Keratinocyte (primary cell): ENCODE measurements at regions not wholly inside any gene's neighbourhood (a gene's known extent, or its start where the extent isn't known, plus 50 kb on each side); places are given as distances from the start of the nearest gene placed in this dataset.

Experiments
- DNase-seq: peaks from one replicate; pipeline ENCODE4 v3.0.0-alpha.2; 2011; ENCODE audit warnings: low read depth, missing footprints, low spot score
- FAIRE-seq: peaks from 2 replicates; lab custom pipeline; 2011; peaks lifted over from hg19 to GRCh38; lab: Jason Lieb, UNC
- H2AFZ ChIP-seq: 2 replicates; pipeline ENCODE4 v1.6.0; 2012; ENCODE audit warnings: low read length, control low read depth, inconsistent platforms; ENCODE audit not compliant: control insufficient read depth
- H3K27ac ChIP-seq: 2 replicates; pipeline ENCODE4 v1.5.1; 2011; ENCODE audit warnings: low read length; ENCODE audit not compliant: control insufficient read depth, insufficient read depth
- H3K27me3 ChIP-seq: 3 replicates; pipeline ENCODE4 v1.6.0; 2011; ENCODE audit warnings: low read length; ENCODE audit not compliant: control insufficient read depth, insufficient read depth; ENCODE audit errors: extremely low read depth
- H3K36me3 ChIP-seq, 2 experiments: 2 replicates in 1 of 2; 3 replicates in 1 of 2; pipeline ENCODE4 v1.5.1; 2011; ENCODE audit warnings: low read length in 2 of 2, mild to moderate bottlenecking in 1 of 2; ENCODE audit not compliant: control insufficient read depth in 2 of 2, insufficient read depth in 2 of 2; ENCODE audit errors: extremely low read depth in 1 of 2
- H3K4me1 ChIP-seq: 3 replicates; pipeline ENCODE4 v1.5.1; 2011; ENCODE audit warnings: low read length; ENCODE audit not compliant: control insufficient read depth, insufficient read depth; ENCODE audit errors: extremely low read depth
- H3K4me2 ChIP-seq: 3 replicates; pipeline ENCODE4 v1.6.0; 2011; ENCODE audit warnings: low read depth, low read length; ENCODE audit not compliant: control insufficient read depth, insufficient read depth; ENCODE audit errors: extremely low read depth
- H3K4me3 ChIP-seq, 3 experiments: fragments of 200-600 bp in 1 of 3; sonication (generic) in 1 of 3; 2 replicates in 2 of 3; 3 replicates in 1 of 3; pipeline ENCODE4 v1.5.1; 2011 to 2016; ENCODE audit warnings: low read length in 3 of 3, mild to moderate bottlenecking in 3 of 3, control low read depth in 2 of 3, inconsistent platforms in 1 of 3, low read depth in 1 of 3, mixed read lengths in 1 of 3, mixed run types in 1 of 3, moderate library complexity in 1 of 3; ENCODE audit not compliant: control insufficient read depth in 2 of 3, insufficient read depth in 2 of 3; ENCODE audit errors: extremely low read depth in 1 of 3
- H3K79me2 ChIP-seq: 2 replicates; pipeline ENCODE4 v1.6.0; 2012; ENCODE audit warnings: low read length; ENCODE audit not compliant: control insufficient read depth, insufficient read depth
- H3K9ac ChIP-seq: 3 replicates; pipeline ENCODE4 v1.6.0; 2011; ENCODE audit warnings: low read length; ENCODE audit not compliant: control insufficient read depth, insufficient read depth; ENCODE audit errors: extremely low read depth
- H3K9me1 ChIP-seq: 3 replicates; pipeline ENCODE4 v1.6.0; 2011; ENCODE audit warnings: low read length; ENCODE audit not compliant: control insufficient read depth, insufficient read depth; ENCODE audit errors: extremely low read depth
- H3K9me3 ChIP-seq: 2 replicates; pipeline ENCODE4 v1.5.1; 2012; ENCODE audit warnings: low read depth, low read length; ENCODE audit not compliant: control insufficient read depth
- H4K20me1 ChIP-seq: 3 replicates; pipeline ENCODE4 v1.6.0; 2011; ENCODE audit warnings: low read length; ENCODE audit not compliant: control insufficient read depth, insufficient read depth; ENCODE audit errors: extremely low read depth
- EZH2 ChIP-seq: IDR thresholded peaks from one replicate; pipeline ENCODE4 v1.6.1; 2012; ENCODE audit warnings: inconsistent platforms, mild to moderate bottlenecking, low read length, moderate library complexity
- dilution Hi-C: fragments of 300-500 bp; cut with MboI; formaldehyde crosslinking; loops from one replicate; pipeline ENCODE4 v1.7.0; 2020; ENCODE audit warnings: low sequenced_read_pairs; ENCODE audit not compliant: extremely low pct_ligation_motif_present
- TF ChIP-seq, protein P1 (sequence below), 3 experiments: IDR thresholded peaks in 1 of 3; conservative IDR thresholded peaks in 1 of 3; optimal IDR thresholded peaks in 1 of 3; 2 replicates in 2 of 3; 3 replicates in 1 of 3; pipeline versions ENCODE3 to v1.5.1; 2011; ENCODE audit warnings: low read length in 3 of 3, mild to moderate bottlenecking in 3 of 3, moderate library complexity in 2 of 3, control low read depth in 1 of 3, inconsistent platforms in 1 of 3; ENCODE audit not compliant: insufficient read depth in 2 of 3; ENCODE audit errors: extremely low read depth in 1 of 3

DNA sequence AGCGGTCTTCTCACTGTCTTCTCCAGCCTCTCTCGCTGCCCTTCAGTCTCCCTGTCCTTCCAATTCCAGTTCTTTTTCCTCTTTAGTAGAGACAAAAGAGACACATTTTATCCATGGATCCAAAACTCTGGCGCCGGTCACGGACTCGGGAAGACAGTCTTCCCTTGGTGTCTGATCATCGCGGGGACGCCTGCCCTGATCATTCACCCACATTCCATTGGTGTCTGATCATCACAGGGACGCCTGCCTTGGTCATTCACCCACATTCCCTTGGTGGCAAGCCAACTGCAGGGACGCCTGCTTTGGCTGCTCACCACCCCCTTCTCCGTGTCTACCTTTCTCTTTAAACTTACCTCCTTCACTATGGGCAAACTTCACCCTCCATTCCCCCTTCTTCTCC is 619.5 kb downstream of the RERGL start:
- Histone ChIP-seq H3K9ac (no peak overlapping the region), H3K4me1 (no peaks in the 10 kb centered on the region), H3K36me3 (no peaks in the 10 kb centered on the region), H3K79me2 (no peaks in the 10 kb centered on the region), H3K27ac (no peak overlapping the region), H3K4me2 (no peak overlapping the region), H3K9me1 (no peaks in the 10 kb centered on the region), H4K20me1 (no peaks in the 10 kb centered on the region), H3K4me3 (no peak overlapping the region), H3K27me3 (no peaks in the 10 kb centered on the region), H2AFZ (no peak overlapping the region), H3K9me3 (no peaks in the 10 kb centered on the region)
- FAIRE-seq (no peak), DNase-seq (no peak)
- TF ChIP-seq, protein P1, sequence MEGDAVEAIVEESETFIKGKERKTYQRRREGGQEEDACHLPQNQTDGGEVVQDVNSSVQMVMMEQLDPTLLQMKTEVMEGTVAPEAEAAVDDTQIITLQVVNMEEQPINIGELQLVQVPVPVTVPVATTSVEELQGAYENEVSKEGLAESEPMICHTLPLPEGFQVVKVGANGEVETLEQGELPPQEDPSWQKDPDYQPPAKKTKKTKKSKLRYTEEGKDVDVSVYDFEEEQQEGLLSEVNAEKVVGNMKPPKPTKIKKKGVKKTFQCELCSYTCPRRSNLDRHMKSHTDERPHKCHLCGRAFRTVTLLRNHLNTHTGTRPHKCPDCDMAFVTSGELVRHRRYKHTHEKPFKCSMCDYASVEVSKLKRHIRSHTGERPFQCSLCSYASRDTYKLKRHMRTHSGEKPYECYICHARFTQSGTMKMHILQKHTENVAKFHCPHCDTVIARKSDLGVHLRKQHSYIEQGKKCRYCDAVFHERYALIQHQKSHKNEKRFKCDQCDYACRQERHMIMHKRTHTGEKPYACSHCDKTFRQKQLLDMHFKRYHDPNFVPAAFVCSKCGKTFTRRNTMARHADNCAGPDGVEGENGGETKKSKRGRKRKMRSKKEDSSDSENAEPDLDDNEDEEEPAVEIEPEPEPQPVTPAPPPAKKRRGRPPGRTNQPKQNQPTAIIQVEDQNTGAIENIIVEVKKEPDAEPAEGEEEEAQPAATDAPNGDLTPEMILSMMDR (optimal IDR thresholded peaks at IDR 0.05 in 1 of 3, IDR thresholded peaks at IDR 0.05 in 1 of 3, conservative IDR thresholded peaks at IDR 0.05 in 1 of 3; ENCODE audit: extremely low read depth in 1 of 3, insufficient read depth in 2 of 3, low read length in 3 of 3), result no peak
- TF ChIP-seq EZH2, result no peak
- dilution Hi-C loops, result no loop called here

DNA sequence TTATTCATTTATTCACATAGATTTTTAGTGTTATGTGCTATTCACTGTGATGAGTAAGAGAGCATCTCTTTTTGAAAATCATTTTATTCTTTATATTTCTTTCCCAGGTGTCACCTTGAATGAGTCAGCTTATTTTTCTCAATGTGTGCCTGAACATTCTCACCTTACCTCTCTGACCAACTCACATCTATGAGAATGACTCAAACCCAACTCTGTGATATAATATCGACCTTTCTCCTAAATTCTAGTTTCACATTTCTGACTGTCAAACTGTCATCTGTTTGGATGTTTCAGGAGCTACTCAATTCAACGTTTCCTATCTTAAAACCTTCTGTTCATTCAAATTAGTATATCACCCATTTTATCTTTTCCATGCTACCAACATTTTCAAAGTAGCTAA is 630.8 kb downstream of the RERGL start:
- dilution Hi-C loops, result no loop called here
- Histone ChIP-seq H3K27ac (no peak overlapping the region), H3K9me1 (no peaks in the 10 kb centered on the region), H3K36me3 (no peaks in the 10 kb centered on the region), H3K9ac (no peak overlapping the region), H3K27me3 (no peaks in the 10 kb centered on the region), H3K4me2 (no peak overlapping the region), H4K20me1 (no peaks in the 10 kb centered on the region), H3K4me3 (no peak overlapping the region), H3K4me1 (no peaks in the 10 kb centered on the region), H3K79me2 (no peaks in the 10 kb centered on the region), H3K9me3 (no peaks in the 10 kb centered on the region), H2AFZ (no peak overlapping the region)
- FAIRE-seq (no peak), DNase-seq (no peak)
- TF ChIP-seq, protein P1 (optimal IDR thresholded peaks at IDR 0.05 in 1 of 3, IDR thresholded peaks at IDR 0.05 in 1 of 3, conservative IDR thresholded peaks at IDR 0.05 in 1 of 3; ENCODE audit: extremely low read depth in 1 of 3, insufficient read depth in 2 of 3, low read length in 3 of 3), result no peak
- no peak for TF ChIP-seq EZH2
